ENCODE measurements at regions not wholly inside any gene's neighbourhood (a gene's known extent, or its start where the extent isn't known, plus 50 kb on each side); places are given as distances from the start of the nearest gene placed in this dataset.
"Not testable (repeated sequence)": the region's sequence is repeated elsewhere in the genome, so short reads cannot be mapped to it uniquely, and the experiment has no call there.

- no peak overlapping the region for H3K4me3 ChIP-seq (ENCODE audit: low read depth, poor library complexity, severe bottlenecking)
- TF ChIP-seq CTCF (IDR thresholded peaks at IDR 0.05) = no peak
- TF ChIP-seq POLR2A (IDR thresholded peaks at IDR 0.05) = no peak
- 61 to 69% methylated on average over 2 of the region's 2 CpGs for WGBS, 2 donors
- no peak for DNase-seq (ENCODE audit: low spot score in 2 of 2)
- intact Hi-C loops (cut with DNase I; ENCODE audit: low total_unique reads) = no loop called here
Measured at GRCh38 chr9:28471261-28471660, 898.0 kb upstream of the C9orf72 start.

- intact Hi-C loops (cut with DNase I; ENCODE audit: low total_unique reads) = no loop called here
- DNase-seq (ENCODE audit: low spot score in 2 of 2) = no peak
- H3K4me3 ChIP-seq (ENCODE audit: low read depth, poor library complexity, severe bottlenecking) = no peak overlapping the region
- 43 to 54% methylated on average over 1 of the region's 1 CpG for WGBS, 2 donors
- TF ChIP-seq CTCF (IDR thresholded peaks at IDR 0.05) = no peak
- TF ChIP-seq POLR2A (IDR thresholded peaks at IDR 0.05) = no peak
Measured at GRCh38 chr9:28487561-28487960, 914.3 kb upstream of the C9orf72 start.

GRCh38 chr9:28491121-28491520 lies 917.8 kb upstream of the C9orf72 start:
- DNase-seq (ENCODE audit: low spot score in 2 of 2) = no peak
- intact Hi-C loops (cut with DNase I; ENCODE audit: low total_unique reads) = no loop called here
- no peak for TF ChIP-seq CTCF (IDR thresholded peaks at IDR 0.05)
- no peak for TF ChIP-seq POLR2A (IDR thresholded peaks at IDR 0.05)
- H3K4me3 ChIP-seq (ENCODE audit: low read depth, poor library complexity, severe bottlenecking) = no peak overlapping the region

GRCh38 chr9:28498168-28498567 lies 924.9 kb upstream of the C9orf72 start:
- 92 to 94% methylated on average over 10 of the region's 10 CpGs for WGBS, 2 donors

GRCh38 chr9:28502189-28502588 lies 928.9 kb upstream of the C9orf72 start:
- DNase-seq (ENCODE audit: low spot score in 2 of 2) = no peak
- H3K4me3 ChIP-seq (ENCODE audit: low read depth, poor library complexity, severe bottlenecking) = no peak overlapping the region
- WGBS, 2 donors = 77 to 80% methylated on average over 3 of the region's 3 CpGs
- no peak for TF ChIP-seq CTCF (IDR thresholded peaks at IDR 0.05)
- TF ChIP-seq POLR2A (IDR thresholded peaks at IDR 0.05) = no peak
- intact Hi-C loops (cut with DNase I; ENCODE audit: low total_unique reads) = no loop called here

More at GRCh38 chr9:28498168-28498567, 924.9 kb upstream of the C9orf72 start:
- DNase-seq (ENCODE audit: low spot score in 2 of 2); H3K4me3 ChIP-seq (ENCODE audit: low read depth, poor library complexity, severe bottlenecking); intact Hi-C loops (cut with DNase I; ENCODE audit: low total_unique reads): not testable (repeated sequence)

GRCh38 chr9:28502741-28503140 lies 929.5 kb upstream of the C9orf72 start:
- H3K4me3 ChIP-seq (ENCODE audit: low read depth, poor library complexity, severe bottlenecking) = no peak overlapping the region
- no peak for TF ChIP-seq POLR2A (IDR thresholded peaks at IDR 0.05)
- no peak for TF ChIP-seq CTCF (IDR thresholded peaks at IDR 0.05)
- no peak for DNase-seq (ENCODE audit: low spot score in 2 of 2)
- WGBS, 2 donors = 74 to 83% methylated on average over 2 of the region's 2 CpGs
- intact Hi-C loops (cut with DNase I; ENCODE audit: low total_unique reads) = no loop called here

All from lower leg skin (tissue), 4 donors.